Lower leg skin (tissue), 4 donors: ENCODE measurements at regions not wholly inside any gene's neighbourhood (a gene's known extent, or its start where the extent isn't known, plus 50 kb on each side); places are given as distances from the start of the nearest gene placed in this dataset.

Experiments used
- DNase-seq, 2 donors: peaks; one replicate each; pipeline ENCODE4 v3.0.0-alpha.2; 2019; ENCODE audit warnings: low spot score in 2 of 2
- H3K4me3 ChIP-seq: fragments of 200-600 bp; sonication (generic); 2 replicates; pipeline ENCODE4 v1.5.1; 2017; ENCODE audit warnings: mild to moderate bottlenecking, low read depth; ENCODE audit not compliant: poor library complexity, severe bottlenecking
- POLR2A ChIP-seq, 2 donors: fragments of 450-650 bp; IDR thresholded peaks; one replicate each; pipeline ENCODE4 v1.6.1; 2016 to 2017; ENCODE audit warnings: antibody characterized with exemption in 2 of 2, mild to moderate bottlenecking in 1 of 2, moderate library complexity in 1 of 2
- WGBS, 2 donors: methylation state at CpG; one replicate each; pipeline ENCODE4 v1.1.5; 2018; 5-methylcytosine and 5-hydroxymethylcytosine counted together
- intact Hi-C: fragments of 100-400 bp; cut with DNase I; formaldehyde crosslinking; loops from one replicate; pipeline ENCODE4 v1.15.0; 2023; ENCODE audit warnings: low total_unique reads
- TF ChIP-seq, protein P1 (sequence below), 3 donors: fragments of 450-650 bp; IDR thresholded peaks; one replicate each; pipeline ENCODE4 v1.5.1; 2016; ENCODE audit warnings: antibody characterized with exemption in 3 of 3, mild to moderate bottlenecking in 3 of 3, moderate library complexity in 2 of 3

DNA sequence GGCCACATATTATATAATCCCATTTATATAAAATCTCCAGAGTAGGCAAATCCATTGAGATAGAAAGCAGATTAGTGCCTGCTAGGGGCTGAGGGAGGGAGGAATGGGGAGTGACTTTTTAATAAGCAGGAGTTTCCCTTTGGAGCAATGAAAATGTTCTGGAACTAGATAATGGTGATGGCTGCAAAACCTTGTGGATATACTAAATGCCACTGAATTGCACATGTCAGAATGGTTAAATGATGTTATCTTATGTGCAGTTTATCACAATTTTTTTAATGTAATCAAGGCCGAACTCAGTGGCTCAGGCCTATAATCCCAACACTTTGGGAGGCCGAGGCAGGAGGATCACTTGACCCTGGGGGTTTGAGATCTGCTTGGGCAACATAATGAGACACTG, 145.5 kb upstream of the AUTS2 start:
- H3K4me3 ChIP-seq = no peak overlapping the region
- DNase-seq = no peak
- intact Hi-C loops = loop anchor here (10.0 kb wide), 1 partner anchor 1272 kb away; no protein-coding TSS in a partner anchor
- 91 to 98% methylated on average over 2 of the region's 2 CpGs for WGBS, 2 donors
- TF ChIP-seq, protein P1, sequence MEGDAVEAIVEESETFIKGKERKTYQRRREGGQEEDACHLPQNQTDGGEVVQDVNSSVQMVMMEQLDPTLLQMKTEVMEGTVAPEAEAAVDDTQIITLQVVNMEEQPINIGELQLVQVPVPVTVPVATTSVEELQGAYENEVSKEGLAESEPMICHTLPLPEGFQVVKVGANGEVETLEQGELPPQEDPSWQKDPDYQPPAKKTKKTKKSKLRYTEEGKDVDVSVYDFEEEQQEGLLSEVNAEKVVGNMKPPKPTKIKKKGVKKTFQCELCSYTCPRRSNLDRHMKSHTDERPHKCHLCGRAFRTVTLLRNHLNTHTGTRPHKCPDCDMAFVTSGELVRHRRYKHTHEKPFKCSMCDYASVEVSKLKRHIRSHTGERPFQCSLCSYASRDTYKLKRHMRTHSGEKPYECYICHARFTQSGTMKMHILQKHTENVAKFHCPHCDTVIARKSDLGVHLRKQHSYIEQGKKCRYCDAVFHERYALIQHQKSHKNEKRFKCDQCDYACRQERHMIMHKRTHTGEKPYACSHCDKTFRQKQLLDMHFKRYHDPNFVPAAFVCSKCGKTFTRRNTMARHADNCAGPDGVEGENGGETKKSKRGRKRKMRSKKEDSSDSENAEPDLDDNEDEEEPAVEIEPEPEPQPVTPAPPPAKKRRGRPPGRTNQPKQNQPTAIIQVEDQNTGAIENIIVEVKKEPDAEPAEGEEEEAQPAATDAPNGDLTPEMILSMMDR (IDR thresholded peaks at IDR 0.05) = no peak
- no peak for TF ChIP-seq POLR2A (IDR thresholded peaks at IDR 0.05)

DNA sequence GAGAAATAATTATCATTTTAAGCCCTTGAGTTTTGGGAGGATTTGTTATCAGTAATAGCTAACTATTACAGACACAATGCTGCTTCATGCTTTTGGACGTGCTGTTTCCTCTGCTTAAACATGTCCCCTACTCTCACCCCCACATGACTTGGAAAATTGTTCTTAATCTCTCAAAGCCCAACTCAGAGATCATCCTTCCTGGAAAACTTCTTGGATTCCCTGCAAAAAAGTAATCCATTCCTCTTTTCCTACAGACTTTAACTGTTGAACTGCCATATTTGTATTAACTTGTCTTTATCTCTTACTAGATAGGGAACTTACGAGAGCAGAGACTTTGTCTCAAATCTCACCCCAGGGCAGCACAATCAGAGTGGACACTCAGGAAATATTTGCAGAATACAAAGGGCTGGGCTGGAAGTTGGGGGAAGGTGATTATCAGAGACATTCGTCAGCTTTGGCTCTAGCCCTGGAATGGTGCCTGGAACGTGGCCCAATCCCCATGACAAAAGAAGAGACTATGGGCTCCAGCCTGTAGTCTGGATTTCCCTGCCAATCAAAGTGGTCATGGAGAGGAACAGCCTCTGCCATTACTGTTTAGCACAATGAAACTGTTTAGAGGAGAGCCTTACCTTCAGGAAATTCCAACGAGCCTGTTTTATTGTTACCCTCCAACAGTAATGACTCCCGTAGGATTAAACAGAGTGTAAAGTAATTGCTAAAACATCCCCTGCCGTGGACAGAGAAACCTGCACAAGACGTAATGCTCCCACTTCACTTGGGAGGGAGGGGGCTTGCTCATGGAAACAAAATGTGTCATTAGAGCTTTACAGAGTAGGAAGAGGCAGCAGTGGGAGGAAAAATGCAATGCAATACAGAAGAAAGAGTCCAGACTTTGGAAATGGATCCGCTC, 140.4 kb upstream of the AUTS2 start:
- DNase-seq = peak in 1 of 2 donors; percentile 88
- TF ChIP-seq, protein P1 (IDR thresholded peaks at IDR 0.05) = no peak
- TF ChIP-seq POLR2A (IDR thresholded peaks at IDR 0.05) = no peak
- intact Hi-C loops = loop anchor here (10.0 kb wide), 1 partner anchor 1267 kb away; no protein-coding TSS in a partner anchor
- 27 to 31% methylated on average over 9 of the region's 9 CpGs for WGBS, 2 donors
- H3K4me3 ChIP-seq = no peak overlapping the region

DNA sequence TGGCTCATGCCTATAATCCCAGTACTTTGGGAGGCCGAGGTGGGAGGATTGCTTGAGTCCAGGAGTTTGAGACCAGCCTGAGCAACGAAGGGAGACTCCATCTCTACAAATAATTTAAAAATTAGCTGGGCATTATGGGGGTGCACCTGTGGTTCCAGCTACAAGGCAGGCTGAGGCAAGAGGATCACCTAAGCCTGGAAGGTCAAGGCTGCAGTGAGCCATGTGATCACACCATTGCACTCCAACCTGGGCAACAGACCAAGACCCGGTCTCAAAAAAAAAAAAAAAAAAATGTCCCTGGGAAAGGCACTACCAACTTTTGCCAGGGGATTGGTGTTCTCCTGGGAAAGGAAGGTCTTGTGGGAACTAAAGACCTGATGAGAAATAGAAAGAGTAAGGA, 134.2 kb upstream of the AUTS2 start:
- DNase-seq = peak in 1 of 2 donors; percentile 5
- no peak overlapping the region for H3K4me3 ChIP-seq
- 88 to 93% methylated on average over 3 of the region's 3 CpGs for WGBS, 2 donors
- intact Hi-C loops = no loop called here
- no peak for TF ChIP-seq POLR2A (IDR thresholded peaks at IDR 0.05)
- TF ChIP-seq, protein P1 (IDR thresholded peaks at IDR 0.05) = no peak

DNA sequence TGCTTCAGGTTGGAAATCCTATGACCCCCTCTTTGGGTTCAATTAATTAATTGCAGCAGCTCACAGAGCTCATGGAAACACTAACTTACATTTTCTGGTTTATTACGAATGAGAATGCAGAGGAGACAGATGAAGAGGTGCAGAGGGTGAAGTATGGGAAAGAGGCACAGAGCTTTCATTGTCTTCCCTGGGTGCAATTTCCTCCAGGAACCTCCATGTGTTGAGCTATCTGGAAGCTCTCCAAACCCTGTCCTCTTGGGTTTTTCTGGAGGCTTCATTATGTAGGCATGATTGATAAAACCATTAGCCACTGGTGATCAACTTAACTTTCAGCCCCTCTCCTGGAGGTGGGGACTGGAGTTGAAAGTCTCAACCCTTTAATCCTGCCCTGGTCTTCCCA, 133.0 kb upstream of the AUTS2 start:
- intact Hi-C loops = no loop called here
- WGBS, 2 donors = 81% methylated on average over 1 of the region's 1 CpG

DNA sequence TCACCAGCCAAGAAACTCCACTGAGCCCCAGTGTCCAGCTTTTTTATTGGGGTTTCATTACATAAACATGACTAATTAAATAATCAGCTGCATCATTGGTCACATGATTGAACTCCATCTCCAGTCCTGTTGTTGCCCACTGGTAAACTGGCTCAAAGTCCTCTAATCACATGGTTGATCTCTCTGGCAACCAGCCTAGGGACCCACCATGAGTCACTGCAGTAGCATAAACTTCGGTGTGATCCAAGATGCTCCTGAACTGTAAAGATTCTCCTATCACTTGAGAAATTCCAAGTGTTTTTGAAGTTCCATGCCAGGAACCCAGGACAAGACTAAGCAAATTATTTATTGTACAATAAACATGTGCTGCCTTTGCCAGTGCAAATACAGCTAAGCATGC, 130.4 kb upstream of the AUTS2 start:
- WGBS, 2 donors = 71 to 80% methylated on average over 1 of the region's 1 CpG
- no peak for TF ChIP-seq POLR2A (IDR thresholded peaks at IDR 0.05)
- TF ChIP-seq, protein P1 (IDR thresholded peaks at IDR 0.05) = no peak
- DNase-seq = no peak
- intact Hi-C loops = no loop called here
- no peak overlapping the region for H3K4me3 ChIP-seq

More for the DNA sequence above, 133.0 kb upstream of the AUTS2 start:
- no peak for DNase-seq
- H3K4me3 ChIP-seq = no peak overlapping the region
- no peak for TF ChIP-seq POLR2A (IDR thresholded peaks at IDR 0.05)
- TF ChIP-seq, protein P1 (IDR thresholded peaks at IDR 0.05) = no peak
